ENCODE measurements at regions not wholly inside any gene's neighbourhood (a gene's known extent, or its start where the extent isn't known, plus 50 kb on each side); places are given as distances from the start of the nearest gene placed in this dataset.

DNA sequence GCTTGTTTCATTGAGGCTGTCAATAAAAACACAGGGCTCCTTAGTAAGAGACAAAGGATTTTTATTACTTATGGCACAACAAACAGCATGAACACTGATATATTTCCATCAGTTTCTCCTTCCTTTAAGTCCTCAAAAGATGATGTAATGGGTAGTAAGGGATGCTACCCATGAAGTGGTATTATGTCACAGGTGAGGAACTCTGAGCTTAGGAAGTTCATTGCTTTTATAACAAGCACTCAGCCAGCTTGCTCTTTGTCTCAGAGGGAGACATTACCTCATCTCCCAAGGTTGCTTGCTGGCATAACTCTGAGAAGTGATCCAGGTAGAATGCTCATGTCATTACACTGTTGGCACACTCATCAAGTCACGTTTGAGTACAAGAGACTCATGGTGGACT, 287.0 kb upstream of the OR4E1 start:
- TF ChIP-seq, protein P1, sequence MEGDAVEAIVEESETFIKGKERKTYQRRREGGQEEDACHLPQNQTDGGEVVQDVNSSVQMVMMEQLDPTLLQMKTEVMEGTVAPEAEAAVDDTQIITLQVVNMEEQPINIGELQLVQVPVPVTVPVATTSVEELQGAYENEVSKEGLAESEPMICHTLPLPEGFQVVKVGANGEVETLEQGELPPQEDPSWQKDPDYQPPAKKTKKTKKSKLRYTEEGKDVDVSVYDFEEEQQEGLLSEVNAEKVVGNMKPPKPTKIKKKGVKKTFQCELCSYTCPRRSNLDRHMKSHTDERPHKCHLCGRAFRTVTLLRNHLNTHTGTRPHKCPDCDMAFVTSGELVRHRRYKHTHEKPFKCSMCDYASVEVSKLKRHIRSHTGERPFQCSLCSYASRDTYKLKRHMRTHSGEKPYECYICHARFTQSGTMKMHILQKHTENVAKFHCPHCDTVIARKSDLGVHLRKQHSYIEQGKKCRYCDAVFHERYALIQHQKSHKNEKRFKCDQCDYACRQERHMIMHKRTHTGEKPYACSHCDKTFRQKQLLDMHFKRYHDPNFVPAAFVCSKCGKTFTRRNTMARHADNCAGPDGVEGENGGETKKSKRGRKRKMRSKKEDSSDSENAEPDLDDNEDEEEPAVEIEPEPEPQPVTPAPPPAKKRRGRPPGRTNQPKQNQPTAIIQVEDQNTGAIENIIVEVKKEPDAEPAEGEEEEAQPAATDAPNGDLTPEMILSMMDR (IDR thresholded peaks at IDR 0.05) = no peak
- TF ChIP-seq POLR2A (IDR thresholded peaks at IDR 0.05) = no peak
